Pancreas (tissue), 10 donors: ENCODE measurements at regions not wholly inside any gene's neighbourhood (a gene's known extent, or its start where the extent isn't known, plus 50 kb on each side); places are given as distances from the start of the nearest gene placed in this dataset.

ENCODE experiments used
- ATAC-seq, 4 donors: fragments of 200-7000 bp; cut with Tn5 transposase; one replicate each; pipeline versions ENCODE4 v1.8.0 to v1.9.1; 2020; ENCODE audit warnings: mild to moderate bottlenecking in 4 of 4, moderate library complexity in 4 of 4
- DNase-seq, 6 donors: peaks; one replicate each; pipeline ENCODE4 v3.0.0-alpha.2; 2020
- FAIRE-seq: peaks from 2 replicates; lab custom pipeline; 2012; peaks lifted over from hg19 to GRCh38; lab: Jason Lieb, UNC
- H3K27ac ChIP-seq, 4 donors: fragments of 200-600 bp; sonication (generic); 1 replicate in 3 of 4; 2 replicates in 1 of 4; pipeline versions ENCODE4 v1.5.0 to v1.8.0; 2020
- H3K27me3 ChIP-seq, 4 donors: fragments of 200-600 bp; one replicate each; pipeline ENCODE4 v1.8.0; 2021
- H3K36me3 ChIP-seq, 3 donors: fragments of 200-600 bp; sonication (generic) in 1 of 3; one replicate each; pipeline versions ENCODE4 v1.5.0 to v1.8.0; 2020 to 2021
- H3K4me1 ChIP-seq, 3 donors: fragments of 200-600 bp; one replicate each; pipeline ENCODE4 v1.8.0; 2021
- H3K4me3 ChIP-seq, 4 donors: fragments of 200-600 bp; sonication (generic) in 2 of 4; one replicate each; pipeline versions ENCODE4 v1.5.0 to v1.8.0; 2020 to 2021
- H3K9me3 ChIP-seq, 4 donors: fragments of 200-600 bp; one replicate each; pipeline ENCODE4 v1.8.0; 2021
- CTCF ChIP-seq, 4 donors: fragments of 200-600 bp; sonication (generic) in 3 of 4; IDR thresholded peaks; one replicate each; pipeline versions ENCODE4 v1.5.0 to v1.8.0; 2021; ENCODE audit warnings: antibody characterized with exemption in 4 of 4
- WGBS, 2 donors: extraction: QIAGEN DNeasy Blood & Tissue Kit; methylation state at CpG; one replicate each; pipeline ENCODE4 v1.1.7; 2013; 5-methylcytosine and 5-hydroxymethylcytosine counted together
- intact Hi-C, 3 donors: fragments of 100-400 bp; cut with DNase I; formaldehyde crosslinking; loops; one replicate each; pipeline versions ENCODE4 v1.11.1 to v1.14.2; 2022
- donor health status: healthy with polysubstance abuse.
- donor health status: DM: no; HTN: no; CAD: no; lungs with moderate emphysema.
- donor health status: DM: no; HTN: no; CAD: no.
- donor health status: control.
- donor health status: control.
- donor health status: Bipolar disorder and iron deficiency.
- donor health status: DM: yes; HTN: yes; CAD: no.
- donor health status: DM: no; HTN: no; CAD: no.
- donor health status: DM: no; HTN: no; CAD: no.
- donor health status: DM: yes; HTN: yes; CAD: no.

GRCh38 chrX:38746102-38746501 is 55.2 kb upstream of the MID1IP1 start:
- intact Hi-C loops = no loop called here
- H3K4me1 ChIP-seq = no peaks in the 10 kb centered on the region
- H3K36me3 ChIP-seq = no peaks in the 10 kb centered on the region
- TF ChIP-seq CTCF (IDR thresholded peaks at IDR 0.05) = no peak
- no peak overlapping the region for H3K4me3 ChIP-seq
- DNase-seq = no peak
- FAIRE-seq = no peak
- 60 to 77% methylated on average over 3 of the region's 3 CpGs for WGBS, 2 donors
- no peak for ATAC-seq
- H3K27ac ChIP-seq = no peak overlapping the region
- no peaks in the 10 kb centered on the region for H3K9me3 ChIP-seq
- peaks cover 0 to 9% (median 6%) of the 10 kb centered on the region in 4 donors for H3K27me3 ChIP-seq

GRCh38 chrX:38750551-38750950 is 50.7 kb upstream of the MID1IP1 start:
- ATAC-seq (no peak), DNase-seq (no peak), FAIRE-seq (no peak)
- H3K9me3 ChIP-seq = no peaks in the 10 kb centered on the region
- H3K27ac ChIP-seq = no peak overlapping the region
- WGBS, 2 donors = 23 to 33% methylated on average over 1 of the region's 1 CpG
- intact Hi-C loops = loop anchor here in 1 of 3 donors (10.0 kb wide), 1 partner anchor 494 kb away; no protein-coding TSS in a partner anchor
- TF ChIP-seq CTCF (IDR thresholded peaks at IDR 0.05) = no peak
- no peak overlapping the region for H3K4me3 ChIP-seq
- H3K36me3 ChIP-seq = no peaks in the 10 kb centered on the region
- peaks cover 0 to 7% (median 0%) of the 10 kb centered on the region in 4 donors for H3K27me3 ChIP-seq
- H3K4me1 ChIP-seq = no peaks in the 10 kb centered on the region
